ENCODE measurements at regions not wholly inside any gene's neighbourhood (a gene's known extent, or its start where the extent isn't known, plus 50 kb on each side); places are given as distances from the start of the nearest gene placed in this dataset.

- TF ChIP-seq CTCF (IDR thresholded peaks at IDR 0.05), result no peak
- no peak for TF ChIP-seq ZFX (IDR thresholded peaks at IDR 0.05; ENCODE audit: borderline replicate concordance)
These were observed 176.1 kb downstream of the GXYLT1 start for GRCh38 chr12:41968599-41968998.
